Astrocyte (in vitro differentiated cells and primary cell): ENCODE measurements at regions not wholly inside any gene's neighbourhood (a gene's known extent, or its start where the extent isn't known, plus 50 kb on each side); places are given as distances from the start of the nearest gene placed in this dataset.

ENCODE experiments used
- DNase-seq: peaks from one replicate; pipeline ENCODE4 v3.0.0-alpha.2; 2010; ENCODE audit warnings: low read depth
- FAIRE-seq: peaks from 2 replicates; lab custom pipeline; 2011; peaks lifted over from hg19 to GRCh38; lab: Jason Lieb, UNC
- H2AFZ ChIP-seq: 2 replicates; pipeline ENCODE4 v1.6.0; 2012; ENCODE audit warnings: low read depth, low read length, inconsistent platforms
- H3K27ac ChIP-seq: 2 replicates; pipeline ENCODE4 v1.5.1; 2011; ENCODE audit warnings: low read depth, low read length, inconsistent platforms
- H3K27me3 ChIP-seq: 2 replicates; pipeline ENCODE4 v1.6.0; 2011; ENCODE audit warnings: low read length, inconsistent platforms; ENCODE audit not compliant: insufficient read depth
- H3K36me3 ChIP-seq: 2 replicates; pipeline ENCODE4 v1.5.1; 2011; ENCODE audit warnings: low read length, inconsistent platforms; ENCODE audit not compliant: insufficient read depth
- H3K4me1 ChIP-seq: 2 replicates; pipeline ENCODE4 v1.5.1; 2011; ENCODE audit warnings: low read length, inconsistent platforms; ENCODE audit not compliant: insufficient read depth
- H3K4me2 ChIP-seq: 2 replicates; pipeline ENCODE4 v1.6.0; 2012; ENCODE audit warnings: low read length, inconsistent platforms
- H3K4me3 ChIP-seq: 2 replicates; pipeline ENCODE4 v1.5.1; 2011; ENCODE audit warnings: low read depth, mild to moderate bottlenecking, low read length, inconsistent platforms; ENCODE audit not compliant: insufficient read depth
- H3K79me2 ChIP-seq: 2 replicates; pipeline ENCODE4 v1.6.0; 2012; ENCODE audit warnings: mild to moderate bottlenecking, low read length, inconsistent platforms; ENCODE audit not compliant: insufficient read depth
- H3K9ac ChIP-seq: 2 replicates; pipeline ENCODE4 v1.6.0; 2012; ENCODE audit warnings: mild to moderate bottlenecking, low read length, inconsistent platforms
- H3K9me3 ChIP-seq: 2 replicates; pipeline ENCODE4 v1.5.1; 2012; ENCODE audit warnings: low read depth, mild to moderate bottlenecking, low read length, inconsistent platforms; ENCODE audit not compliant: insufficient read depth
- H4K20me1 ChIP-seq: 2 replicates; pipeline ENCODE4 v1.6.0; 2012; ENCODE audit warnings: low read length, inconsistent platforms; ENCODE audit not compliant: insufficient read depth
- H3K27ac Mint-ChIP-seq: one replicate; pipeline ENCODE4 v1.8.0; 2021; ENCODE audit warnings: mild to moderate bottlenecking, mixed read lengths; ENCODE audit not compliant: unreplicated experiment
- H3K27me3 Mint-ChIP-seq: one replicate; pipeline ENCODE4 v1.8.0; 2021; ENCODE audit warnings: low read depth, mixed read lengths; ENCODE audit not compliant: unreplicated experiment
- H3K36me3 Mint-ChIP-seq: one replicate; pipeline ENCODE4 v1.8.0; 2021; ENCODE audit warnings: low read depth, mixed read lengths; ENCODE audit not compliant: unreplicated experiment
- H3K4me1 Mint-ChIP-seq: one replicate; pipeline ENCODE4 v1.8.0; 2021; ENCODE audit warnings: low read depth, mixed read lengths; ENCODE audit not compliant: unreplicated experiment
- H3K4me3 Mint-ChIP-seq: one replicate; pipeline ENCODE4 v1.8.0; 2021; ENCODE audit warnings: mild to moderate bottlenecking, moderate library complexity, mixed read lengths; ENCODE audit not compliant: unreplicated experiment
- H3K9me3 Mint-ChIP-seq: one replicate; pipeline ENCODE4 v1.8.0; 2021; ENCODE audit warnings: mild to moderate bottlenecking, mixed read lengths; ENCODE audit not compliant: unreplicated experiment
- EZH2 ChIP-seq: IDR thresholded peaks from 2 replicates; pipeline ENCODE4 v1.6.1; 2012; ENCODE audit warnings: mild to moderate bottlenecking, low read length, inconsistent platforms; ENCODE audit not compliant: insufficient read depth
- TF ChIP-seq, protein P1 (sequence below): IDR thresholded peaks from 2 replicates; pipeline ENCODE4 v1.5.1; 2011; ENCODE audit warnings: low read depth, mild to moderate bottlenecking, inconsistent platforms, low read length, moderate library complexity; ENCODE audit not compliant: insufficient read depth

DNA sequence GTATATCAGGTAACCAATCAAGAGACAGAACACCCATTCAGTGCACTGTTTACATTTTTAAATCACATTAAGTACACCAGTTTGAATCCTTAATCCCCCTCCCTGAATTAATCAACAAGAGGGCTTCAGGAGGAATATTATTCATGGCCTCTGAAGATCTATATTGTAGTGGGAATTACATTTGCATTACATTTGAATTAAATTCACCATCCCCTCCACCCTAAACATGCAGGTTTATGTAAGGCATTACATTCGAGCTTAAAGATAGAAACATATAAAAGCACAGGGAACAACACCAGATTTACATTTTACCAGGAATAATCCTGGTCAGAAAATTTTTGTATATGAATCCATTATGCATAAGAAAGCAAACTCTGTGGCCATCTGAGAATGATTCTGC is 197.8 kb upstream of the KITLG start:
- H3K4me2 ChIP-seq = no peak overlapping the region
- no peaks in the 10 kb centered on the region for H3K79me2 ChIP-seq
- Mint-ChIP-seq H3K4me1 (no peaks in the 10 kb centered on the region), H3K27me3 (no peaks in the 10 kb centered on the region), H3K36me3 (no peaks in the 10 kb centered on the region), H3K27ac (no peak overlapping the region), H3K4me3 (no peak overlapping the region), H3K9me3 (peaks cover 2% of the 10 kb centered on the region)
- FAIRE-seq = no peak
- no peaks in the 10 kb centered on the region for H3K36me3 ChIP-seq
- H3K27ac ChIP-seq = no peak overlapping the region
- no peaks in the 10 kb centered on the region for H3K4me1 ChIP-seq
- H3K9ac ChIP-seq = no peak overlapping the region
- no peak overlapping the region for H2AFZ ChIP-seq
- DNase-seq = no peak
- no peak overlapping the region for H3K4me3 ChIP-seq
- H3K9me3 ChIP-seq = no peaks in the 10 kb centered on the region
- no peaks in the 10 kb centered on the region for H4K20me1 ChIP-seq
- no peaks in the 10 kb centered on the region for H3K27me3 ChIP-seq
- TF ChIP-seq EZH2 = no peak
- TF ChIP-seq, protein P1, sequence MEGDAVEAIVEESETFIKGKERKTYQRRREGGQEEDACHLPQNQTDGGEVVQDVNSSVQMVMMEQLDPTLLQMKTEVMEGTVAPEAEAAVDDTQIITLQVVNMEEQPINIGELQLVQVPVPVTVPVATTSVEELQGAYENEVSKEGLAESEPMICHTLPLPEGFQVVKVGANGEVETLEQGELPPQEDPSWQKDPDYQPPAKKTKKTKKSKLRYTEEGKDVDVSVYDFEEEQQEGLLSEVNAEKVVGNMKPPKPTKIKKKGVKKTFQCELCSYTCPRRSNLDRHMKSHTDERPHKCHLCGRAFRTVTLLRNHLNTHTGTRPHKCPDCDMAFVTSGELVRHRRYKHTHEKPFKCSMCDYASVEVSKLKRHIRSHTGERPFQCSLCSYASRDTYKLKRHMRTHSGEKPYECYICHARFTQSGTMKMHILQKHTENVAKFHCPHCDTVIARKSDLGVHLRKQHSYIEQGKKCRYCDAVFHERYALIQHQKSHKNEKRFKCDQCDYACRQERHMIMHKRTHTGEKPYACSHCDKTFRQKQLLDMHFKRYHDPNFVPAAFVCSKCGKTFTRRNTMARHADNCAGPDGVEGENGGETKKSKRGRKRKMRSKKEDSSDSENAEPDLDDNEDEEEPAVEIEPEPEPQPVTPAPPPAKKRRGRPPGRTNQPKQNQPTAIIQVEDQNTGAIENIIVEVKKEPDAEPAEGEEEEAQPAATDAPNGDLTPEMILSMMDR = no peak

DNA sequence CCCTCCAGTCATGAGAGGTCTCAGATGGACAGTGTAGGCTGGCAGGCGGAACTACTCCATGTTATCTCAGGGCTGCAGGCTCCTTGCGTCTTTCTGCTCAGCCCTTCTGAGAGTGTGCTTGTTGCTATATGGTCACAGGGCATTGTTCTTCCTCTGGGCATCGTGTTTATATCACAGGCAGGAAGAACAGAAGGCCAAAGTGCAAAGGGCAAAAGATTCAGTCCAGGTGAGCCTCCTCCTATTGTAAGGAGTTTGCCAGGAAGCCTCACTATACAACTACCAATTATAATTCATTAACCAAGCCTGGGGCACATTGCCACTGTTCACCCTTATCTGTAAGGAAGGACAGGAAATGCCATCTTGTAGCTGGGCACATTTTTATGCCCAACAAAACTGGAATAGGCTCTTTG is 195.5 kb upstream of the KITLG start:
- no peak for TF ChIP-seq EZH2
- TF ChIP-seq, protein P1 = no peak
- H3K36me3 ChIP-seq = no peaks in the 10 kb centered on the region
- DNase-seq (no peak), FAIRE-seq (no peak)
- H3K9ac ChIP-seq = no peak overlapping the region
- H4K20me1 ChIP-seq = no peaks in the 10 kb centered on the region
- H2AFZ ChIP-seq = no peak overlapping the region
- H3K9me3 ChIP-seq = no peaks in the 10 kb centered on the region
- H3K27ac ChIP-seq = no peak overlapping the region
- Mint-ChIP-seq H3K36me3 (no peaks in the 10 kb centered on the region), H3K4me1 (no peaks in the 10 kb centered on the region), H3K9me3 (peaks cover 2% of the 10 kb centered on the region), H3K27me3 (no peaks in the 10 kb centered on the region), H3K4me3 (no peak overlapping the region), H3K27ac (no peak overlapping the region)
- H3K79me2 ChIP-seq = no peaks in the 10 kb centered on the region
- no peak overlapping the region for H3K4me2 ChIP-seq
- H3K27me3 ChIP-seq = no peaks in the 10 kb centered on the region
- no peaks in the 10 kb centered on the region for H3K4me1 ChIP-seq
- no peak overlapping the region for H3K4me3 ChIP-seq

DNA sequence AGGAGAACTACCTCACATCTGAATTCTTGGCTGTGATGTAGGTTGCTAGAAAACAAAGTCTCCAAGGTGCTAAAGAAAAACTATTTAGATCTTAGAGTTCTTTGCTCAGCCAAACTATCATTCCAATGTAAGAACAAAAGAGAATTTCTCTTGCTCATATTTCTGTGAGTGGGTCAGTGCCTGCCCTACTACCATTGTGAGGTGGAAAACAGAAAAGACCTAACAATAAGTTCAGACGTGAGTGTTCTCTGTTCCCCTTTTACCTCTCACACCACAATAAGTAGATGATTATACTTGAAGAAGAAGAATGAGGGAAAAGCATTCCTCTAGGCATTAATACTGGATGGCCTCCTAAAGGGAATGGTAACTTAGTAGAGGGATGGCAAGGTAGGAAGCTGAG is 187.4 kb upstream of the KITLG start:
- Histone ChIP-seq H3K4me1 (no peaks in the 10 kb centered on the region), H3K9me3 (no peaks in the 10 kb centered on the region), H2AFZ (no peak overlapping the region), H3K27ac (no peak overlapping the region), H3K27me3 (no peaks in the 10 kb centered on the region), H3K9ac (no peak overlapping the region), H3K79me2 (no peaks in the 10 kb centered on the region), H4K20me1 (no peaks in the 10 kb centered on the region), H3K4me3 (no peak overlapping the region), H3K4me2 (no peak overlapping the region), H3K36me3 (no peaks in the 10 kb centered on the region)
- DNase-seq = no peak
- TF ChIP-seq, protein P1 = no peak
- TF ChIP-seq EZH2 = no peak
- no peak overlapping the region for H3K27ac Mint-ChIP-seq
- no peak overlapping the region for H3K4me3 Mint-ChIP-seq
- no peak for FAIRE-seq
- H3K4me1 Mint-ChIP-seq = no peaks in the 10 kb centered on the region
- H3K36me3 Mint-ChIP-seq = no peaks in the 10 kb centered on the region
- no peaks in the 10 kb centered on the region for H3K27me3 Mint-ChIP-seq
- H3K9me3 Mint-ChIP-seq = no peaks in the 10 kb centered on the region
